ENCODE measurements at regions not wholly inside any gene's neighbourhood (a gene's known extent, or its start where the extent isn't known, plus 50 kb on each side); places are given as distances from the start of the nearest gene placed in this dataset.

DNA sequence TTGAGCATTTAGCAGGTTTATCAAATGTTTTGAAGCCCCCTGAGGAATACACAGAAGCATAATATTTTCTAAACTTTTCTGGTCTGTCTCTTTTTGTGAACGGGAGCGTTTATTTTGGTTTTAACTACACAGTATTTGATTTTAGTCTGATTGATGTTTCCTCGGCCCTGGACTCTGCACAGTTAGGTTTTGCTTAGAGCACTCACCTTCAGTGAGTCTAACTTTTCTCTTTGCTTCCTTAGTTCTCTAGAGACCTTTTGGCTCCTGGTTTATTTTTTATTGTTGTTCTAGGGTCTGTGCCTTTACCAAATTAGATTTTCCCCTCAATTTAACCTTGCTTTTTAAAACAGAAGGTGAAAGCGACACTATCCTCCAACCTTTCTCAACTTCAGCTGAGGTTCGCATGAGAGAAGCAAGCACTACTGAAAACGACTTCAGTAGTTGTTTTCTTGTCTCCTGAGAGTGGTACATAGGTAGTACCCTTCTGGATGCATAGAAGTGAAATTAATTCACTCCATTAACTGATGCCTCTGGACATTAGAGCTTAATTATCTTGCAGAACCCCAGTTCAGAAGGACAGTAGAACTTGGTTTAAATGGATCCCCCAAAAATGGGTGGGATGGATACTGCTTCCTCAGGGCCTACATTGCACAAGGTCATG lies 166.7 kb upstream of the ELL2 start:
- dilution Hi-C loops (cut with MboI; ENCODE audit: extremely low pct_ligation_motif_present, low sequenced_read_pairs) (no loop called here), intact Hi-C loops (cut with micrococcal nuclease) (no loop called here)
- BruUV-seq (replicated peaks) = no TSS peak
- Histone ChIP-seq H2AFZ (ENCODE audit: low read depth, low read length) (no peak overlapping the region), H3K27ac (ENCODE audit: insufficient read depth, low read depth, low read length) (no peak overlapping the region), H3K4me2 (ENCODE audit: insufficient read depth, low read length) (no peak overlapping the region), H3K79me2 (ENCODE audit: control insufficient read depth, insufficient read depth, low read length) (no peaks in the 10 kb centered on the region), H3K27me3 (ENCODE audit: control insufficient read depth in 2 of 2, insufficient read depth in 2 of 2, low read length in 2 of 2) (no peaks in the 10 kb centered on the region), H3K4me1 (ENCODE audit: control insufficient read depth, extremely low read depth, insufficient read depth, low read length) (no peaks in the 10 kb centered on the region), H3K9me1 (replicated peaks; ENCODE audit: control insufficient read depth, extremely low read depth, insufficient read depth, low read length) (no peaks in the 10 kb centered on the region), H3K9ac (replicated peaks; ENCODE audit: extremely low read depth, insufficient read depth, low read length) (no peak overlapping the region), H4K20me1 (replicated peaks; ENCODE audit: control insufficient read depth, extremely low read depth, insufficient read depth, low read length) (no peaks in the 10 kb centered on the region), H3K36me3 (ENCODE audit: control insufficient read depth in 2 of 2, extremely low read depth in 1 of 2, insufficient read depth in 2 of 2, low read length in 2 of 2) (no peaks in the 10 kb centered on the region), H3K9me3 (replicated peaks; ENCODE audit: control insufficient read depth, insufficient read depth, low read length) (no peaks in the 10 kb centered on the region), H3K4me3 (replicated peaks in 1 of 3; ENCODE audit: insufficient read depth in 1 of 3, low read depth in 1 of 3, low read length in 3 of 3) (no peak overlapping the region)
- DNase-seq (ENCODE audit: low read depth, low spot score) (no peak), FAIRE-seq (no peak)
- ChIA-PET CTCF (interaction anchor here (1.1 kb wide), 2 partner anchors 18 to 208 kb away, joined by 3 read pairs; no protein-coding TSS in a partner anchor), POLR2A (no interaction called here)
- no peak for TF ChIP-seq GATA2 (IDR thresholded peaks at IDR 0.05; ENCODE audit: insufficient read depth, insufficient read length, low read depth, low read length)
- TF ChIP-seq, protein P1, sequence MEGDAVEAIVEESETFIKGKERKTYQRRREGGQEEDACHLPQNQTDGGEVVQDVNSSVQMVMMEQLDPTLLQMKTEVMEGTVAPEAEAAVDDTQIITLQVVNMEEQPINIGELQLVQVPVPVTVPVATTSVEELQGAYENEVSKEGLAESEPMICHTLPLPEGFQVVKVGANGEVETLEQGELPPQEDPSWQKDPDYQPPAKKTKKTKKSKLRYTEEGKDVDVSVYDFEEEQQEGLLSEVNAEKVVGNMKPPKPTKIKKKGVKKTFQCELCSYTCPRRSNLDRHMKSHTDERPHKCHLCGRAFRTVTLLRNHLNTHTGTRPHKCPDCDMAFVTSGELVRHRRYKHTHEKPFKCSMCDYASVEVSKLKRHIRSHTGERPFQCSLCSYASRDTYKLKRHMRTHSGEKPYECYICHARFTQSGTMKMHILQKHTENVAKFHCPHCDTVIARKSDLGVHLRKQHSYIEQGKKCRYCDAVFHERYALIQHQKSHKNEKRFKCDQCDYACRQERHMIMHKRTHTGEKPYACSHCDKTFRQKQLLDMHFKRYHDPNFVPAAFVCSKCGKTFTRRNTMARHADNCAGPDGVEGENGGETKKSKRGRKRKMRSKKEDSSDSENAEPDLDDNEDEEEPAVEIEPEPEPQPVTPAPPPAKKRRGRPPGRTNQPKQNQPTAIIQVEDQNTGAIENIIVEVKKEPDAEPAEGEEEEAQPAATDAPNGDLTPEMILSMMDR (IDR thresholded peaks at IDR 0.05; ENCODE audit: extremely low read depth in 1 of 2, insufficient read depth in 1 of 2, low read depth in 1 of 2, low read length in 2 of 2) = no peak
- no peak for TF ChIP-seq POLR2AphosphoS5 (IDR thresholded peaks at IDR 0.05; ENCODE audit: insufficient read depth, low read depth, low read length)
- no peak for TF ChIP-seq EZH2 (IDR thresholded peaks at IDR 0.05; ENCODE audit: borderline replicate concordance, low read depth, low read length, severe bottlenecking)
- no peak for TF ChIP-seq MYC (IDR thresholded peaks at IDR 0.05; ENCODE audit: low read depth, low read length)
- no peak for TF ChIP-seq POLR2A (IDR thresholded peaks at IDR 0.05; ENCODE audit: low read depth, low read length)
- no peak for TF ChIP-seq JUN (IDR thresholded peaks at IDR 0.05; ENCODE audit: borderline replicate concordance, insufficient read depth, insufficient read length, low read depth)
- no peak for TF ChIP-seq FOS (IDR thresholded peaks at IDR 0.05; ENCODE audit: borderline replicate concordance, insufficient read depth, low read length)
- TF ChIP-seq, protein P2, sequence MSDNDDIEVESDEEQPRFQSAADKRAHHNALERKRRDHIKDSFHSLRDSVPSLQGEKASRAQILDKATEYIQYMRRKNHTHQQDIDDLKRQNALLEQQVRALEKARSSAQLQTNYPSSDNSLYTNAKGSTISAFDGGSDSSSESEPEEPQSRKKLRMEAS (IDR thresholded peaks at IDR 0.05; ENCODE audit: insufficient read depth, insufficient read length) = no peak
